ENCODE measurements at regions not wholly inside any gene's neighbourhood (a gene's known extent, or its start where the extent isn't known, plus 50 kb on each side); places are given as distances from the start of the nearest gene placed in this dataset.

GRCh38 chr6:141261016-141261671 is 871.6 kb upstream of the GJE1 start:
- TF ChIP-seq, protein P1, sequence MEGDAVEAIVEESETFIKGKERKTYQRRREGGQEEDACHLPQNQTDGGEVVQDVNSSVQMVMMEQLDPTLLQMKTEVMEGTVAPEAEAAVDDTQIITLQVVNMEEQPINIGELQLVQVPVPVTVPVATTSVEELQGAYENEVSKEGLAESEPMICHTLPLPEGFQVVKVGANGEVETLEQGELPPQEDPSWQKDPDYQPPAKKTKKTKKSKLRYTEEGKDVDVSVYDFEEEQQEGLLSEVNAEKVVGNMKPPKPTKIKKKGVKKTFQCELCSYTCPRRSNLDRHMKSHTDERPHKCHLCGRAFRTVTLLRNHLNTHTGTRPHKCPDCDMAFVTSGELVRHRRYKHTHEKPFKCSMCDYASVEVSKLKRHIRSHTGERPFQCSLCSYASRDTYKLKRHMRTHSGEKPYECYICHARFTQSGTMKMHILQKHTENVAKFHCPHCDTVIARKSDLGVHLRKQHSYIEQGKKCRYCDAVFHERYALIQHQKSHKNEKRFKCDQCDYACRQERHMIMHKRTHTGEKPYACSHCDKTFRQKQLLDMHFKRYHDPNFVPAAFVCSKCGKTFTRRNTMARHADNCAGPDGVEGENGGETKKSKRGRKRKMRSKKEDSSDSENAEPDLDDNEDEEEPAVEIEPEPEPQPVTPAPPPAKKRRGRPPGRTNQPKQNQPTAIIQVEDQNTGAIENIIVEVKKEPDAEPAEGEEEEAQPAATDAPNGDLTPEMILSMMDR (IDR thresholded peaks at IDR 0.05; ENCODE audit: insufficient read depth, low read depth, low read length, missing control alignments) = no peak
- H3K4me3 ChIP-seq (ENCODE audit: low read depth, low read length) = no peak overlapping the region

GRCh38 chr6:141260627-141261015 is 872.1 kb upstream of the GJE1 start:
- H3K4me3 ChIP-seq (ENCODE audit: low read depth, low read length) = no peak overlapping the region
- no peak for DNase-seq (ENCODE audit: low read depth)
- TF ChIP-seq, protein P1 (IDR thresholded peaks at IDR 0.05; ENCODE audit: insufficient read depth, low read depth, low read length, missing control alignments) = no peak

More at GRCh38 chr6:141261016-141261671, 871.6 kb upstream of the GJE1 start:
- DNase-seq (ENCODE audit: low read depth) = no peak

DNA sequence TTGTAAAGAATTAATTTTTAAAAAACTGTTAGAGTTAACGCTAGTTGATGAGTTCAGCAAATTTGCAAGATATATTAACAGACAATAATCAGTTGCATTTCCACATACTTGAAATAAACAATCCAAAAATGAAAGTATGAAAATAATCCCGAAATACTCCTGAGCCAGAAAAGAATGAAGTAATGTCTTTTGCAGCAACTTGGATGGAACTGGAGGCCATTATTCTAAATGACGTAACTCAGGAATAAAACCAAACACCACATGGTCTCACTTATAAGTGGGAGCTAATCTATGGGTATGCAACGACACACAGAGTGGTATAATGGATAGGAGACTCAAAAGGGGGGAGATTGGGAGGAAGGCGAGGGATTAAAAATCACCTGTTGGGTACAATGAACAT is 872.9 kb upstream of the GJE1 start:
- H3K4me3 ChIP-seq (ENCODE audit: low read depth, low read length) = no peak overlapping the region
- TF ChIP-seq, protein P1 (IDR thresholded peaks at IDR 0.05; ENCODE audit: insufficient read depth, low read depth, low read length, missing control alignments) = no peak
- no peak for DNase-seq (ENCODE audit: low read depth)

- TF ChIP-seq, protein P1 (IDR thresholded peaks at IDR 0.05; ENCODE audit: insufficient read depth, low read depth, low read length, missing control alignments) = no peak
- no peak overlapping the region for H3K4me3 ChIP-seq (ENCODE audit: low read depth, low read length)
- DNase-seq (ENCODE audit: low read depth) = no peak
These were observed 873.6 kb upstream of the GJE1 start for GRCh38 chr6:141259091-141259490.

DNA sequence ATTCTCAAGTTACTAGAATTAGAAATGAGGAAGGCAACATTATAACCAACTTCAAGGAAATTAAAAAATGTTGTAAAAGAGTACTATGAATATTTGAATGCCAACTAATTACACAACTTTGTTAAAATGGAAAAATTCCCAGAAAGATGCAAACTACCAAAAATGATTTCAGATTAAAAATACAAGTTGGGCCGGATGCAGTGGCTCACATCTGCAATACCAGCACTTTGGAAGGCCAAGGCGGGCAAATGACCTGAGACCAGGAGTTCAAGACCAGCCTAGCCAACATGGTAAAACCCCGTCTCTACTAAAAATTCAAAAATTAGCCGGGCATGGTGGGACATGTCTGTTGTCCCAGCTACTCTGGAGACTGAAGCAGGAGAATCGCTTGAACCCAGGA is 874.2 kb upstream of the GJE1 start:
- TF ChIP-seq, protein P1 (IDR thresholded peaks at IDR 0.05; ENCODE audit: insufficient read depth, low read depth, low read length, missing control alignments) = no peak
- no peak for DNase-seq (ENCODE audit: low read depth)
- no peak overlapping the region for H3K4me3 ChIP-seq (ENCODE audit: low read depth, low read length)

DNA sequence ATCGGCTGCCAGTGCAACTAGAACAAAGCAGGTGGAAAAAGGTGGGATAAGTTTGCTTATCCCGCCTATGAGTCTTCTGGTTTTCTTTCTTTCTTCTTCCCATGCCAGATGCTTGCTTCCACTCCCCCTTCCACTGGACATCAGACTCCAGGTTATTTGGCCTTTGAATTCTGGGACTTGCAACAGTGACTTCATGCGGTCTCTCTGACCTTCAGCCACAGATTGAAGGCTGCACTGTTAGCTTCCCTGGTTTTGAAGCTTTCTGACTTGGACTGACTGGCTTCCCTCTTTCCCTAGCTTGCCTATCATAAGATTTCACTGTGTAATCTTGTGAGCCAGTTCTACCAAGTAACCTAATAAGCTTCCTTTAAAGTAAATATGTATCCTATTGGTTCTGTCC is 878.4 kb upstream of the GJE1 start:
- no peak for DNase-seq (ENCODE audit: low read depth)
- H3K4me3 ChIP-seq (ENCODE audit: low read depth, low read length) = no peak overlapping the region
- TF ChIP-seq, protein P1 (IDR thresholded peaks at IDR 0.05; ENCODE audit: insufficient read depth, low read depth, low read length, missing control alignments) = no peak

Data from GM12865 (cell line).